Esophagus muscularis mucosa (tissue), 4 donors: ENCODE measurements at regions not wholly inside any gene's neighbourhood (a gene's known extent, or its start where the extent isn't known, plus 50 kb on each side); places are given as distances from the start of the nearest gene placed in this dataset.

Source experiments
- DNase-seq: peaks from one replicate; pipeline ENCODE4 v3.0.0-alpha.2; 2017; ENCODE audit errors: extremely low spot score
- H3K27ac ChIP-seq, 4 donors: fragments of 200-600 bp; sonication (generic); replicated peaks in 1 of 4; 1 replicate in 3 of 4; 2 replicates in 1 of 4; pipeline ENCODE4 v1.5.1; 2016 to 2019; ENCODE audit warnings: mild to moderate bottlenecking in 1 of 4
- H3K27me3 ChIP-seq, 4 donors: fragments of 200-600 bp; sonication (generic); one replicate each; pipeline versions ENCODE4 v1.5.1 to v1.6.0; 2016 to 2019
- H3K36me3 ChIP-seq, 4 donors: fragments of 200-600 bp; sonication (generic); one replicate each; pipeline ENCODE4 v1.5.1; 2016 to 2019
- H3K4me1 ChIP-seq, 4 donors: fragments of 200-600 bp; sonication (generic); one replicate each; pipeline ENCODE4 v1.5.1; 2016 to 2019
- H3K4me3 ChIP-seq, 4 donors: fragments of 200-600 bp; sonication (generic); 1 replicate in 2 of 4; 2 replicates in 2 of 4; pipeline ENCODE4 v1.5.1; 2016 to 2019; ENCODE audit warnings: mild to moderate bottlenecking in 4 of 4, moderate library complexity in 1 of 4
- H3K9me3 ChIP-seq, 4 donors: fragments of 200-600 bp; sonication (generic); 1 replicate in 3 of 4; 2 replicates in 1 of 4; pipeline ENCODE4 v1.5.1; 2016 to 2019
- CTCF ChIP-seq, 3 experiments: fragments of 200-600 bp in 2 of 3; fragments of 450-650 bp in 1 of 3; sonication (generic) in 2 of 3; IDR thresholded peaks; one replicate each; pipeline ENCODE4 v1.5.1; 2017 to 2019; ENCODE audit warnings: antibody characterized with exemption in 3 of 3, mild to moderate bottlenecking in 2 of 3, moderate library complexity in 1 of 3
- EP300 ChIP-seq: sonication (generic); formaldehyde crosslinking; IDR thresholded peaks from one replicate; pipeline ENCODE4 v1.6.1; 2017; ENCODE audit warnings: antibody characterized with exemption
- POLR2A ChIP-seq: fragments of 450-650 bp; IDR thresholded peaks from one replicate; pipeline ENCODE4 v1.6.1; 2017; ENCODE audit warnings: antibody characterized with exemption, moderate library complexity, mild to moderate bottlenecking, low read depth
- POLR2AphosphoS5 ChIP-seq, 2 donors: sonication (generic); formaldehyde crosslinking; IDR thresholded peaks; one replicate each; pipeline ENCODE4 v1.6.1; 2017; ENCODE audit warnings: antibody characterized with exemption in 2 of 2
- WGBS: methylation state at CpG from one replicate; pipeline ENCODE4 v1.1.5; 2018; 5-methylcytosine and 5-hydroxymethylcytosine counted together
- intact Hi-C: fragments of 100-400 bp; cut with DNase I; formaldehyde crosslinking; loops from one replicate; pipeline ENCODE4 v1.15.1; 2023

- H3K36me3 ChIP-seq = no peaks in the 10 kb centered on the region
- intact Hi-C loops = no loop called here
- no peak overlapping the region for H3K4me3 ChIP-seq
- peaks cover 0 to 67% (median 21%) of the 10 kb centered on the region in 4 donors for H3K27me3 ChIP-seq
- H3K27ac ChIP-seq = no peak overlapping the region
- peaks cover 18 to 25% (median 22%) of the 10 kb centered on the region in 4 donors for H3K4me1 ChIP-seq
- 84% methylated on average over 22 of the region's 22 CpGs for WGBS
- no peak for DNase-seq
- TF ChIP-seq CTCF (IDR thresholded peaks at IDR 0.05) (no peak), POLR2A (no peak), EP300 (no peak), POLR2AphosphoS5 (IDR thresholded peaks at IDR 0.05) (no peak)
- H3K9me3 ChIP-seq = peaks cover 0 to 14% (median 9%) of the 10 kb centered on the region in 4 donors
Observed at GRCh38 chr19:33902802-33903488, 106.3 kb downstream of the KCTD15 start.

DNA sequence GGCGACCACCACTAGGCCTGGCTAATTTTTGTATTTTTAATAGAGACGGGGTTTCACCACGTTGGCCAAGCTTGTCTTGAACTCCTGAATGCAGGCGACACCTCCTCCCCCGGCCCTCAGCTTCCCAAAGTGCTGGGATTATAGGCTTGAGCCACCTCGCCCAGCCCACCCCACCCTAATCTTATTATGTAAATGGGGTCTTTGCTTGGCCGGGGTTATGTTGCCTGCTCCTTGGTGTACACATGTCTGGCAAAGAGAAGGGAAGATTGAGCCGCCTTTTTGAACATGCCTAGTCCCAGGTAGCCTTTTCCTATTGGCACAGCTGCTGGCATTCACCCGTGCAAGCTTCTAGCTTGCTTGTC is 106.8 kb downstream of the KCTD15 start:
- no peaks in the 10 kb centered on the region for H3K36me3 ChIP-seq
- 87% methylated on average over 8 of the region's 9 CpGs for WGBS
- no peak overlapping the region for H3K27ac ChIP-seq
- DNase-seq = no peak
- no peak overlapping the region for H3K4me3 ChIP-seq
- peaks cover 0 to 9% (median 4%) of the 10 kb centered on the region in 4 donors for H3K9me3 ChIP-seq
- intact Hi-C loops = no loop called here
- peaks cover 18 to 25% (median 22%) of the 10 kb centered on the region in 4 donors for H3K4me1 ChIP-seq
- H3K27me3 ChIP-seq = peaks cover 0 to 72% (median 21%) of the 10 kb centered on the region in 4 donors
- TF ChIP-seq CTCF (IDR thresholded peaks at IDR 0.05) = no peak

GRCh38 chr19:33904681-33905080 is 108.0 kb downstream of the KCTD15 start:
- 78% methylated on average over 7 of the region's 7 CpGs for WGBS
- H3K4me3 ChIP-seq = peak overlapping the region in 1 of 4 donors; percentile 66
- no peaks in the 10 kb centered on the region for H3K36me3 ChIP-seq
- no peaks in the 10 kb centered on the region for H3K9me3 ChIP-seq
- peak overlapping the region in 2 of 4 donors; percentile 53 to 79 for H3K27ac ChIP-seq
- intact Hi-C loops = no loop called here
- H3K4me1 ChIP-seq = peaks cover 18 to 25% (median 22%) of the 10 kb centered on the region in 4 donors
- DNase-seq = no peak
- H3K27me3 ChIP-seq = peaks cover 0 to 75% (median 21%) of the 10 kb centered on the region in 4 donors
- TF ChIP-seq EP300 (no peak), POLR2AphosphoS5 (IDR thresholded peaks at IDR 0.05) (peak in 1 of 2 donors; percentile 24), CTCF (IDR thresholded peaks at IDR 0.05) (no peak)

GRCh38 chr19:33905473-33905936 is 108.8 kb downstream of the KCTD15 start:
- DNase-seq = no peak
- no peaks in the 10 kb centered on the region for H3K9me3 ChIP-seq
- peaks cover 0 to 71% (median 21%) of the 10 kb centered on the region in 4 donors for H3K27me3 ChIP-seq
- H3K4me3 ChIP-seq = peak overlapping the region; percentile 54 to 66 (median 56)
- no peaks in the 10 kb centered on the region for H3K36me3 ChIP-seq
- 18% methylated on average over 6 of the region's 26 CpGs for WGBS
- peak overlapping the region; percentile 26 to 79 (median 64) for H3K27ac ChIP-seq
- H3K4me1 ChIP-seq = peaks cover 18 to 25% (median 22%) of the 10 kb centered on the region in 4 donors
- intact Hi-C loops = no loop called here
- TF ChIP-seq POLR2AphosphoS5 (IDR thresholded peaks at IDR 0.05) = no peak
- no peak for TF ChIP-seq EP300
- TF ChIP-seq POLR2A = no peak
- TF ChIP-seq CTCF (IDR thresholded peaks at IDR 0.05) = no peak
